Keratinocyte (primary cell): ENCODE measurements at regions not wholly inside any gene's neighbourhood (a gene's known extent, or its start where the extent isn't known, plus 50 kb on each side); places are given as distances from the start of the nearest gene placed in this dataset.

Experiments used
- DNase-seq: peaks from one replicate; pipeline ENCODE4 v3.0.0-alpha.2; 2011; ENCODE audit warnings: low read depth, missing footprints, low spot score
- FAIRE-seq: peaks from 2 replicates; lab custom pipeline; 2011; peaks lifted over from hg19 to GRCh38; lab: Jason Lieb, UNC
- H2AFZ ChIP-seq: 2 replicates; pipeline ENCODE4 v1.6.0; 2012; ENCODE audit warnings: low read length, control low read depth, inconsistent platforms; ENCODE audit not compliant: control insufficient read depth
- H3K27ac ChIP-seq: 2 replicates; pipeline ENCODE4 v1.5.1; 2011; ENCODE audit warnings: low read length; ENCODE audit not compliant: control insufficient read depth, insufficient read depth
- H3K27me3 ChIP-seq: 3 replicates; pipeline ENCODE4 v1.6.0; 2011; ENCODE audit warnings: low read length; ENCODE audit not compliant: control insufficient read depth, insufficient read depth; ENCODE audit errors: extremely low read depth
- H3K36me3 ChIP-seq, 2 experiments: 2 replicates in 1 of 2; 3 replicates in 1 of 2; pipeline ENCODE4 v1.5.1; 2011; ENCODE audit warnings: low read length in 2 of 2, mild to moderate bottlenecking in 1 of 2; ENCODE audit not compliant: control insufficient read depth in 2 of 2, insufficient read depth in 2 of 2; ENCODE audit errors: extremely low read depth in 1 of 2
- H3K4me1 ChIP-seq: 3 replicates; pipeline ENCODE4 v1.5.1; 2011; ENCODE audit warnings: low read length; ENCODE audit not compliant: control insufficient read depth, insufficient read depth; ENCODE audit errors: extremely low read depth
- H3K4me2 ChIP-seq: 3 replicates; pipeline ENCODE4 v1.6.0; 2011; ENCODE audit warnings: low read depth, low read length; ENCODE audit not compliant: control insufficient read depth, insufficient read depth; ENCODE audit errors: extremely low read depth
- H3K4me3 ChIP-seq, 3 experiments: fragments of 200-600 bp in 1 of 3; sonication (generic) in 1 of 3; 2 replicates in 2 of 3; 3 replicates in 1 of 3; pipeline ENCODE4 v1.5.1; 2011 to 2016; ENCODE audit warnings: low read length in 3 of 3, mild to moderate bottlenecking in 3 of 3, control low read depth in 2 of 3, inconsistent platforms in 1 of 3, low read depth in 1 of 3, mixed read lengths in 1 of 3, mixed run types in 1 of 3, moderate library complexity in 1 of 3; ENCODE audit not compliant: control insufficient read depth in 2 of 3, insufficient read depth in 2 of 3; ENCODE audit errors: extremely low read depth in 1 of 3
- H3K79me2 ChIP-seq: 2 replicates; pipeline ENCODE4 v1.6.0; 2012; ENCODE audit warnings: low read length; ENCODE audit not compliant: control insufficient read depth, insufficient read depth
- H3K9ac ChIP-seq: 3 replicates; pipeline ENCODE4 v1.6.0; 2011; ENCODE audit warnings: low read length; ENCODE audit not compliant: control insufficient read depth, insufficient read depth; ENCODE audit errors: extremely low read depth
- H3K9me1 ChIP-seq: 3 replicates; pipeline ENCODE4 v1.6.0; 2011; ENCODE audit warnings: low read length; ENCODE audit not compliant: control insufficient read depth, insufficient read depth; ENCODE audit errors: extremely low read depth
- H3K9me3 ChIP-seq: 2 replicates; pipeline ENCODE4 v1.5.1; 2012; ENCODE audit warnings: low read depth, low read length; ENCODE audit not compliant: control insufficient read depth
- H4K20me1 ChIP-seq: 3 replicates; pipeline ENCODE4 v1.6.0; 2011; ENCODE audit warnings: low read length; ENCODE audit not compliant: control insufficient read depth, insufficient read depth; ENCODE audit errors: extremely low read depth
- EZH2 ChIP-seq: IDR thresholded peaks from one replicate; pipeline ENCODE4 v1.6.1; 2012; ENCODE audit warnings: inconsistent platforms, mild to moderate bottlenecking, low read length, moderate library complexity
- dilution Hi-C: fragments of 300-500 bp; cut with MboI; formaldehyde crosslinking; loops from one replicate; pipeline ENCODE4 v1.7.0; 2020; ENCODE audit warnings: low sequenced_read_pairs; ENCODE audit not compliant: extremely low pct_ligation_motif_present
- TF ChIP-seq, protein P1 (sequence below), 3 experiments: IDR thresholded peaks in 1 of 3; conservative IDR thresholded peaks in 1 of 3; optimal IDR thresholded peaks in 1 of 3; 2 replicates in 2 of 3; 3 replicates in 1 of 3; pipeline versions ENCODE3 to v1.5.1; 2011; ENCODE audit warnings: low read length in 3 of 3, mild to moderate bottlenecking in 3 of 3, moderate library complexity in 2 of 3, control low read depth in 1 of 3, inconsistent platforms in 1 of 3; ENCODE audit not compliant: insufficient read depth in 2 of 3; ENCODE audit errors: extremely low read depth in 1 of 3

DNA sequence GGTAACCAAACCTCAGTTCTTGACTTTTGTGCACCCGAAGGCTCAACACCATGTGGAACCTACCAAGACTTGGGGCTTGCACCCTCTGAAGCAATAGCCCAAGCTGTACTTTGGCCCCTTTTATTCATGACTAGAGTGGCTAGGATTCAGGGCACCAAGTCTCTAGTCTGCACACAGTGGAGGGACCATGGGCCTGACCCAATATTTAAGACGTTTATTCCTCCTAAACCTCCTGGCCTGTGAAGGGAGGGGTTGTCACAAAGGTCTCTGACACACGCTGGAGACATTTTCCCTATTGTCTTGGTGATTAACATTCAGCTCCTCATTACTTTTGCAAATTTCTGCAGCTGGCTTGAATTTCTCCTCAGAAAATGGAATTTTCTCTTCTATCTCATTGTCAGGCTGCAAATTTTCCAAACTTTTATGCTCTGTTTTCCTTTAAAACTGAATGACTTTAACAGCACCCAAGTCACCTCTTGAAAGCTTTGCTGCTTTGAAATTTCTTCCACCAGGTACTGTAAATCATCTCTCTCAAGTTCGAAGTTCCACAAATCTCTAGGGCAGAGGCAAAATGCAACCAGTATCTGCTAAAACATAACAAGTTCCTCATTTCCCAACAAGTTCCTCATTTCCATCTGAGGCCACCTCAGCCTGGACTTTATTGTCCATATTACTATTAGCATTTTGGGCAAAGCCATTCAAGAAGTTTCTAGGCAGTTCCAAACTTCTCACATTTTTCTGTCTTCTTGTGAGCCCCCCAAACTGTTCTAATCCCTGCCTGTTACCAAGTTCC is 481.4 kb upstream of the BTBD3 start:
- no peak for DNase-seq
- Histone ChIP-seq H3K79me2 (no peaks in the 10 kb centered on the region), H3K27me3 (no peaks in the 10 kb centered on the region), H3K4me2 (no peak overlapping the region), H3K4me3 (no peak overlapping the region), H3K9ac (no peak overlapping the region), H3K9me1 (no peaks in the 10 kb centered on the region), H3K9me3 (peaks cover 3% of the 10 kb centered on the region), H4K20me1 (no peaks in the 10 kb centered on the region), H3K36me3 (no peaks in the 10 kb centered on the region), H3K27ac (no peak overlapping the region), H3K4me1 (peaks cover 16% of the 10 kb centered on the region), H2AFZ (no peak overlapping the region)
- no peak for FAIRE-seq
- dilution Hi-C loops, result no loop called here
- TF ChIP-seq, protein P1, sequence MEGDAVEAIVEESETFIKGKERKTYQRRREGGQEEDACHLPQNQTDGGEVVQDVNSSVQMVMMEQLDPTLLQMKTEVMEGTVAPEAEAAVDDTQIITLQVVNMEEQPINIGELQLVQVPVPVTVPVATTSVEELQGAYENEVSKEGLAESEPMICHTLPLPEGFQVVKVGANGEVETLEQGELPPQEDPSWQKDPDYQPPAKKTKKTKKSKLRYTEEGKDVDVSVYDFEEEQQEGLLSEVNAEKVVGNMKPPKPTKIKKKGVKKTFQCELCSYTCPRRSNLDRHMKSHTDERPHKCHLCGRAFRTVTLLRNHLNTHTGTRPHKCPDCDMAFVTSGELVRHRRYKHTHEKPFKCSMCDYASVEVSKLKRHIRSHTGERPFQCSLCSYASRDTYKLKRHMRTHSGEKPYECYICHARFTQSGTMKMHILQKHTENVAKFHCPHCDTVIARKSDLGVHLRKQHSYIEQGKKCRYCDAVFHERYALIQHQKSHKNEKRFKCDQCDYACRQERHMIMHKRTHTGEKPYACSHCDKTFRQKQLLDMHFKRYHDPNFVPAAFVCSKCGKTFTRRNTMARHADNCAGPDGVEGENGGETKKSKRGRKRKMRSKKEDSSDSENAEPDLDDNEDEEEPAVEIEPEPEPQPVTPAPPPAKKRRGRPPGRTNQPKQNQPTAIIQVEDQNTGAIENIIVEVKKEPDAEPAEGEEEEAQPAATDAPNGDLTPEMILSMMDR (optimal IDR thresholded peaks at IDR 0.05 in 1 of 3, IDR thresholded peaks at IDR 0.05 in 1 of 3, conservative IDR thresholded peaks at IDR 0.05 in 1 of 3; ENCODE audit: extremely low read depth in 1 of 3, insufficient read depth in 2 of 3, low read length in 3 of 3), result no peak
- no peak for TF ChIP-seq EZH2

DNA sequence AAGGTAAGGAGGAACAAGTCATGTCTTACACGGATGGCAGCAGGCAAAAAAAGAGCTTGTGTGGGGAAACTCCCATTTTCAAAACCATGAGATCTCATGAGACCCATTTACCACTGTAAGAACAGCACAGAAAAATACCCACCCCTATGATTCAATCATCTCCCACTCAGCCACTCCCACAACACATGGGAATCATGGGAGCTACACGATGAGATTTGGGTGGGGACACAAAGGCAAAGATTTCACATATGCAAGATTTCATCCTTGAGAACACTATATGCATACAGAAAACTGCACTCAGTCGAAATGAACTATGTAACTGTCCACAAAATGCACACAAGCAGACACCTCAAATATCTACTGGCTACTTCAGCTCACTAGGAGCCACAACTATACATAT is 480.6 kb upstream of the BTBD3 start:
- peaks cover 16% of the 10 kb centered on the region for H3K4me1 ChIP-seq
- no peak overlapping the region for H3K27ac ChIP-seq
- dilution Hi-C loops, result no loop called here
- no peak overlapping the region for H3K9ac ChIP-seq
- H3K27me3 ChIP-seq, result no peaks in the 10 kb centered on the region
- no peaks in the 10 kb centered on the region for H3K79me2 ChIP-seq
- FAIRE-seq (no peak), DNase-seq (no peak)
- H4K20me1 ChIP-seq, result no peaks in the 10 kb centered on the region
- no peak overlapping the region for H3K4me3 ChIP-seq
- H3K36me3 ChIP-seq, result no peaks in the 10 kb centered on the region
- peaks cover 3% of the 10 kb centered on the region for H3K9me3 ChIP-seq
- H3K9me1 ChIP-seq, result no peaks in the 10 kb centered on the region
- H3K4me2 ChIP-seq, result no peak overlapping the region
- no peak overlapping the region for H2AFZ ChIP-seq
- TF ChIP-seq, protein P1 (optimal IDR thresholded peaks at IDR 0.05 in 1 of 3, IDR thresholded peaks at IDR 0.05 in 1 of 3, conservative IDR thresholded peaks at IDR 0.05 in 1 of 3; ENCODE audit: extremely low read depth in 1 of 3, insufficient read depth in 2 of 3, low read length in 3 of 3), result no peak
- TF ChIP-seq EZH2, result no peak
